ENCODE measurements at regions not wholly inside any gene's neighbourhood (a gene's known extent, or its start where the extent isn't known, plus 50 kb on each side); places are given as distances from the start of the nearest gene placed in this dataset.

DNA sequence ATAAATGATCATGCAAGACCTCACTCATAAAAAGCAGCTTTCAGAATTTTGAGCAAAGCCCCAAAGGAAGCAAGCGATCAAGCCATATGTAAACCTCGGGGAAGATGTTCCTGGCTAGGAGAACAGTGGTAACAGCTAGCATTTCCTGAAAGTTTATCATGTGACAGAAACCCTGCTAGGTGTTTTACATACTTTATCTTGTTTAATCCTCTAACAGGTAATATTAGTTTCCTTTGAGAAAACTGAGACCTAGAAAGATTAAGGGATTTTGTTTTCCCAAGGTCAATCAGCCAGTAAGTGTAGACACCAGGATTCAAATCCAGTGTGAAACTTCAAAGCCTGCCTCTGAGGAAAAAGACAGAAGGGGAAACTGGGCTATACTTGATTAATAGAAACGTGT lies 362.4 kb upstream of the MAF start:
- TF ChIP-seq, protein P1, sequence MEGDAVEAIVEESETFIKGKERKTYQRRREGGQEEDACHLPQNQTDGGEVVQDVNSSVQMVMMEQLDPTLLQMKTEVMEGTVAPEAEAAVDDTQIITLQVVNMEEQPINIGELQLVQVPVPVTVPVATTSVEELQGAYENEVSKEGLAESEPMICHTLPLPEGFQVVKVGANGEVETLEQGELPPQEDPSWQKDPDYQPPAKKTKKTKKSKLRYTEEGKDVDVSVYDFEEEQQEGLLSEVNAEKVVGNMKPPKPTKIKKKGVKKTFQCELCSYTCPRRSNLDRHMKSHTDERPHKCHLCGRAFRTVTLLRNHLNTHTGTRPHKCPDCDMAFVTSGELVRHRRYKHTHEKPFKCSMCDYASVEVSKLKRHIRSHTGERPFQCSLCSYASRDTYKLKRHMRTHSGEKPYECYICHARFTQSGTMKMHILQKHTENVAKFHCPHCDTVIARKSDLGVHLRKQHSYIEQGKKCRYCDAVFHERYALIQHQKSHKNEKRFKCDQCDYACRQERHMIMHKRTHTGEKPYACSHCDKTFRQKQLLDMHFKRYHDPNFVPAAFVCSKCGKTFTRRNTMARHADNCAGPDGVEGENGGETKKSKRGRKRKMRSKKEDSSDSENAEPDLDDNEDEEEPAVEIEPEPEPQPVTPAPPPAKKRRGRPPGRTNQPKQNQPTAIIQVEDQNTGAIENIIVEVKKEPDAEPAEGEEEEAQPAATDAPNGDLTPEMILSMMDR (IDR thresholded peaks at IDR 0.05; ENCODE audit: low read depth, low read length, poor library complexity, severe bottlenecking), result no peak
- no peak for TF ChIP-seq EZH2phosphoT487 (IDR thresholded peaks at IDR 0.05; ENCODE audit: borderline replicate concordance, low read length)

Measured in DOHH2 (cell line).